Islet precursor cell (in vitro differentiated cells): ENCODE measurements at regions not wholly inside any gene's neighbourhood (a gene's known extent, or its start where the extent isn't known, plus 50 kb on each side); places are given as distances from the start of the nearest gene placed in this dataset.

Source experiments
- DNase-seq: peaks from one replicate; pipeline ENCODE4 v3.0.0-alpha.2; 2018

DNA sequence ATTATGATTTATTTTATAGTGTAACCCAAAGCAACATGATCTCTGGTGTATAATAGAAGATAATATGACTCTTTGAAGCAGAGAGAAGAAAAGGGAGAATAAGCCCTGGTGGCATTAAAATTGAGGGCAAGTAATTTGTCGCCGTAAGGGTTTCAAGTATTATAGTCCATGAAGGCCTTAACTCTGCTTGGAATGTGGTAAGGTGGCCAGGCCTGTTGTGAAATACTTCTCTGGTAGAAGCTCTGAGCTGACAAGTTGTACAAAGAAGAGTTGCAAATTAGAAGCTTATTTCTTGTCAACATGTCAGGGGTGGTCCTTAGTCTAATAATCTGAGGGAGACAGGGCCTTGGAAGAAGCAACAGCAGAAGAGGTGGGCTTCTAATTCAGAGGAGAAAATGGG lies 151.7 kb upstream of the HHIP start:
- no peak for DNase-seq

DNA sequence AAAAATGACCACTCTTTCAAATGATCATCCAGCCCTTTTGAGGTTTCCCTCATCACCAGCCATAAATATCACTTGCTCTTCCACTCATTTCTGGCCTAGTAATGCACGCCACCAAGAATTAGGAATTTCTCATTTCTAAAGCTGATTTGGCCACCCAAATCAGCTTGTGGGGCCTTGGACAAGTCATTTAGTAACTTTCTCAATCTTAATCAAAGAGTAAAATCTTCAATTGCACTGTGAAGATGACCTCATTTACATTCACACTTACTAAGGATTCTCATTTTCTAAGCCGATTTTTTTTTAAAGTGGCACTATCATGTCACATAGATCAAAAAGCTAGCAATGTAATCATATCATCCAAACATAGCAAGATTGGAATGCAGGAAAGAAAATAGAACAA lies 150.0 kb upstream of the HHIP start:
- no peak for DNase-seq

DNA sequence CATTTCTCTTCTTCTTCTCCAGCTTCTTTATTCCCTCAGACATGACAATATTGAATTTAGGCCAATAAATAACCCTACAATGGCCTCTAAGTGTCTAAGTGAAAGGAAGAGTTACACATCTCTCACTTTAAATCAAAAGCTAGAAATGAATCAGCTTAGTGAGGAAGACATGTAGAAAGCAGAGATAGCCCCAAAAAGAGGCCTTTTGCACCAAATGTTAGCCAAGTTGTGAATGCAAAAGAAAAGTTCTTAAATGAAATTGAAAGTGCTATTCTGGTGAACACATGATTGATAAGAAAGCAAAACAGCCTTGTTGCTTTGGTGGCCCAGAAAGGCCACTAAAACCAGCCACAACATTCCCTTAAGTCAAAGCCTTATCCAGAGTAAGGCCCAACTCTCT lies 146.2 kb upstream of the HHIP start:
- no peak for DNase-seq

DNA sequence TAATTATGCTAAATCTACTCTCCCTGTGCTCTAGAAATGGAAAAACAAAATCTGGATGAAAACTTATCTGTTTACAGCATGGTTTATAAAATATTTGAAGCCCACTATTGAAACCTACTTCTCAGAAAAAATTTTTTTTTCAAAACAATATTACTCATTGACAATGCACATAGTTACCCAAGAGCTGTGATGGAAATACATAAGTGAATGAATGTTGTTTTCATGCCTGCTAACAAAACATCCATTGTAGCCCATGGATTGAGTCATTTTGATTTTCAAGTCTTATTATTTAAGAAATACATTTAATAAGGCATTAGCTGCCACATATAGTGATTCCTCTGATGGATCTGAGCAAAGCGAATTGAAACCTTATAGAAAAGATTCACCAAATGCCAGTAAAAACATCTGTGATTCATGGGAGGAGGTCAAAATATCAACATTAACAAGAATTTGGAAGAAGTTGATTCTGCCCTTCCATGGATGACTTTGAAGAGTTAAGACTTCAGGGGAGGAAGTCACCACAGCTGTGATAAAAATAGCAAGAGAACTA lies 144.7 kb upstream of the HHIP start:
- DNase-seq: no peak

DNA sequence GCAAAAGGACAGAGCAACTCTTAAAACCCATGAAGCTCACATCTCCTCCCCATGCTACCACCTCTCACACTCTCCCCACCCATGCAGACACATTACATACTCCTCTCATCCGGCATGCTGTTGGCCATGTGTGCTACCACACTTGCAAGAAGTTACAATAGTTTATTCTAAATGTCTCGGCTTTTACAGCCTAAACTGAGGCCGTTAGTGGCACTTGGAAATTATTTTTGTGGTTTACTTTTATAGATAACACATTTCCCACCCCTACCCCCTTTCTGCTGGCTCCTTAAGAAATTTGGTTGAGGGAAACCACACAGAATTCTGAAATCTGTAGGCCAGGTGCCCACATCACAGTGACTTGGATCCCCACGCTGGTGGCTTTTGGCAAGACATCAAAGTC lies 141.1 kb upstream of the HHIP start:
- DNase-seq: no peak

DNA sequence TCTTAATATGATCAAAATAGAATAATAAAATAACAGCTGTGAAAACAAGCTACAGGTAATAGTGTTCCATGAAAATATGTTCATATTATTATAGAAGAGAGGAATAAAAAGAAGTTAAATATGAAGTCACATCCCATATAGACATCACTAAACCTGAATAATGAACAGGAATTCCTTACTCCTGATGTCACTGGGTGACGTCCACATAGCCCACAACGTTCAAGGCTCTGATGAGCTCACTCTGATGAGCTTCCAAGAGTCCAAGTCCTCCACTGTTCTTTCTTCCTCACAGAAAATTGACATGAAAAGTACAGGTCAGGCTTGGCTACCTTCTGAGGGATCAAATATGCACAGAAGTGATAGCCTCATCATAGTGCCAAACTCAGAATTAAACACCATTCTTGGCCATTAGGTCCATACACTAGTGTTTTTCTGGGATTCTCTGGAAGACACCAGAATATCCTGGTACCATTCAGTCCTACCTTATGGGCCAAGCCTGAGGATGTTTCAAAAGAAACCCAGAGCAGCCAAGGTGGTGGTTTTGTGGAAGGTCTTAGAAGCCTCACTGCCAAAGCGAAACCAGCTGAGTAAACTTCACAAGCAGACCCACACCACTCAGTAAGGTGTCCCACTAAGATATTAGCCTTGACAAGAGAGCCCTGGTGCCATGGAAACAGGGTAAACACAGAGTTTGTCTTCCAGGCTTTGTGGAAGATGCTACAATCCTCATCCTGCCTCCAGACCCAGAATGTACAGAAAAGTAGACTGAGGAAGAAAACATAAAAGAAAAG lies 138.4 kb upstream of the HHIP start:
- DNase-seq: no peak

DNA sequence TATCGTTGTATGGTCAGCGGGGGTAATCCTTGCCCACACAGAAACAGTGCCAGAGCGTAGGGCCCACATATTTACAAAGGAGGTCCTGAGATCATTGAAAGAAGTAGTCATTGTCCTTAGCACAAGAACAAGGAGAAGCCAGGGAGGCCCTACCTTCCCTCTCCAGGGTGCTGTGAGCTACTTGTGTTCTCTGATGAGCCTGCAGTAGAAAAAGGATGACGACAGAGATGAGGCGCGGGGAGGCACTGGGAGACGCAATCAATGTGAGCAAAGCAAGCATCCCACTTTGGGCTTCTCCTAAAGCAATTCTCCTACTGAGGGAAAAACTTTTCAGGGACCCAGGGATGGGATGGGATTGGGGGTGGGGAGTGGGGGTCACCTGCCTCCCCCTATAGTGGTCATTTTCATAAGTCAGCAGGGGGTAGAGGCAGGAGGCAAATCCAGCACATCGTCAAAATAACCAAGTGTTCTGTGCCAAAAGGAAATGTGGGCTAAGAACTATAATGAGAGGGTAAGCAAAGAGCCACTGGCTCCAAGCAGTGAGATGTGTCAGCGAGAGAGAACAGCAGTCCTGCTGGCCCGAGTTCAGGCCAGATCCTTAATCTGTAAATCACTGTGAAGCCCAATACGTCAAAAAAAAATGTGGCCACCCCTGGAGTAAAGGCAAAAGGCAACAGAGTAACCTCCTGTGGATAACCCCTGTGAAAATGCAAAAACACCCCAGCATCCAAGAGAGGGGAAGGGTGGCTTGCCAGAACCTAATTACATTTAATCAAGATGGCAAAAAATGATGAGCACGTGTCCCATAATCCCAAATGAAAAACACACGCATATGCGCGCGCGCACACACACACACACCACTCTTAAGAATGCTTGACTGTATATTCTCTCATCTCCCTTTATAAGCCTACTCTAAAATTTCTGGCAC lies 136.6 kb upstream of the HHIP start:
- DNase-seq: no peak

DNA sequence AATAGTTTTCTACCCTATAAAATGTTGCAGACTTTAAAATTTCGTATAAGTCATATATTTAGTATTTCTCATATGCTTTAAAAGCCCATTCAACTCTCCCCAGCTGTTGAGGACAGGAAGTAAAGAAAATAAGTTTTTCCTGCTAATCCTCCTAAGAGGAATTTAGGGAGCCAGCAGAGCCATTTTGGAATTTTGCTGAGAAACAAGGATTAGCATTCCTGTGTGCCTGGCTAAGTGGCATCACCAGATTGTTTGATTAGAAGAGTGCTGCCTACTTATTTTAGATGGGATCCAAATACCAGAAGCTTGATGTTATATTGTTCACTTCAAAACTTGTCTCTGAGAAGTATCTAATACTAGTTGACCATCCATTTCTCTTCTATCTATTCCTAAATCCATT lies 131.2 kb upstream of the HHIP start:
- DNase-seq: no peak

DNA sequence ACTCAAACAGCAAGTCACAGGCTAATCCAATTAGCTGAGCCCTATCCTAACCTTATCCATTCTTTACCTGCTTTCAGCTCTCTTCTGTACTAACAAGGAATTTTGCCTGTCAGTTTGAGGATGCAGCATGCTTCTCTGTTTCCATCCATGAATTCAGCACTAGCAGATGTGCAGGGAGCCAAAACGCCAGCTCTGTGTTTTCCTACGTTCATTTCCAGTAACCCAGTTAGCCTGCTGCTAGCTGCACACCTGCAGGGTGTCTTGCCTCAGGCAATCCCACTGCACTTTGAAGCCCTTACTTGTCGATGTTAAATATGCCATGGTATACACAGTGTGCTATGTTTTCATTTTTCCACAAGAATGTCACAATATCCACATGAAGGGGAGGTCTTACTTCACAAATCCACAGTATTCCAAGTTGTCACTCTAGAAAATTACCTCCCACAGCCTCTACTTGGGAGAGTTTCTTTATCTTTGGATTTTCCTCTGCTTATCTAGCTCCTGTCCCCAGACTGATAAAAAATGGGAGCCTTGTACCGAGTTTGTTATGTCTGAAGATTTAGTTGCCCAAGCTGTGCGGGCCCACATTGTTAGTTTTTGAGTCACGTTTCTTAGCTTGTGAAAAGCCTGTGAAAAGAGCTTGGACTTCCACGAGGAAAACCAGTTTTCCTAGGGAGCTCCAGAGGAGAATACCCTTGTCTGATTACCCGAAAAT lies 127.6 kb upstream of the HHIP start:
- DNase-seq: no peak

DNA sequence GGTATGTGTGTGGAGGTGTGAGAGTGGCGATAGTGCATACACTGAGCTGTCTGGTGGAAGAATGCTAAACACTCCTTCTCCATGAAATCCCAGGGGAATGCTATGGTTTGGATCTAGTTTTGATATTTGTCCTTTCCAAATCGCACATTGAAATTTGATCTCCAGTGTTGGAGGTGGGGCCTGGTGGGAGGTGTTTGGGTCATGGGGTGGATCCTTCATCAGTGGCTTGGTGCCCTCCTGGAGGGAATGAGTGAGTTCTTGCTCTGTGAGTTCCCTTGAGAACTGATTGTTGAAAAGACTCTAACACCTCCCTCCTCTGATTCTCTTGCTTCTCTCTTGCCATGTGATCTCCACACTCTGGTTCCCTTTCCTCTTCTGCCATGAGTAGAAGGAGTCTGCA lies 114.1 kb upstream of the HHIP start:
- no peak for DNase-seq

DNA sequence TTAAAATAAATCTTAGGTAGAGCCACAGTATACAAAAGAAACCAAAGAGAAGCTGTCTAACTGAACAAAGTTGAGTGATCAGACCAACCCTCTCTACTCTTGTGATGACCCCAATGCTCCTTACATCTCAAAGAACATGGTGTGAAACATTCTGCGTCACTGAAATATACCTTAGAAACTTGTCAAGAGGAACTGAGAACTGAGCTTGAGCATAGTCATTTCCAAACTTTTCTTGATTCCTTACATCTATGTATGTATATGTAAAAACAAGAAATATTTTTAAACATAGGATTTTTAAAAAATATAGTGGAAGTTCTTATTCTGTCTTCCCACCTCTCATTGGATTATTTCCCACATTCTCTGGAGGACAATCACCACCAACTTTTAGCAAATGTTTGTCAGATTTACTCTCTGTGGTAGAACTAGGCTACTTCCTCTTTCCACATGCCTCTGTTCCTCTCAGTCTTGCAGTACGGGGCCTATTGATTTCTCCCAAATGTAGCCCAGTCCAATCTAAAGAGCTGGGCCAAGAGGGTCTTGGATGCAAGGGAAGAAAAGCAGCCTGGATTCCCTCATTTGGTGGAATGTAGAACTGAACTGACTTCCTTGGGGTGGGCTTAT lies 98.2 kb upstream of the HHIP start:
- no peak for DNase-seq

DNA sequence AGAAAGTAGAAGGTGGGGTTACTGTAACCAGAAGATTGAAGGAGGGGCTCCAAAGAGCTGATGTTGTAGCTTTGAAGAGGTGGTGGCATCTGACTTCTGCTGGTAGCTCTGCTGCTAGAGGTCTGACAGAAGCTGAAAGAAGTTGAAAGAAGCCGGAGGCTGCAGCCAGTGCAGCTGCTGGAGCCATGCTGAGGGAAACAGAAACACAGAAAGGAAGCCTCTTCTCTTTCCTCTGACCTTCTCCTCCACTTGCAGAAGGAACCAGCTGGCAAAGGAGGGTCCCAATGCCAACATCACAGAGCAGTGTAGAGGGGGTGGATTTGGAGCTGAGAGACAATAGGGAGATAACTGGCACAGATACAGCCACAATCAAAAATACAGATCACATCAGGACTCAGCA lies 89.3 kb upstream of the HHIP start:
- DNase-seq: no peak

DNA sequence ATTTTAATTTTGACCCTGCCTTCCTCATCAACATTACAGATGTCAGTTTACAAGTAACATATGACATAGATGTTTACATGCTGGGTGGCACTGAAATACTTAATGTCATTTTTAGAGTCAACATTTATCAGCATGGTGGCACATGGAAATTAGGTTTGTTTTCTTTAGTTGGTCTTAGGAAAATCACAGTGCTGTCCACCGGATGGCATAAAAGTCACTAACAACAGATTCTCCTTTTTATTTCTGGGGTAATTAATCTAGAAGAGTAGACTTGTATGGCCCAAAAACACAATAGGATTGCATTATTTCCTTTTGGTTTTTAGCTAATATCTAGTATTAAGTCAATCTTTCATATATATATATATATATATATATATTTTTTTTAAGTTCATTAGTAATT lies 88.6 kb upstream of the HHIP start:
- no peak for DNase-seq

DNA sequence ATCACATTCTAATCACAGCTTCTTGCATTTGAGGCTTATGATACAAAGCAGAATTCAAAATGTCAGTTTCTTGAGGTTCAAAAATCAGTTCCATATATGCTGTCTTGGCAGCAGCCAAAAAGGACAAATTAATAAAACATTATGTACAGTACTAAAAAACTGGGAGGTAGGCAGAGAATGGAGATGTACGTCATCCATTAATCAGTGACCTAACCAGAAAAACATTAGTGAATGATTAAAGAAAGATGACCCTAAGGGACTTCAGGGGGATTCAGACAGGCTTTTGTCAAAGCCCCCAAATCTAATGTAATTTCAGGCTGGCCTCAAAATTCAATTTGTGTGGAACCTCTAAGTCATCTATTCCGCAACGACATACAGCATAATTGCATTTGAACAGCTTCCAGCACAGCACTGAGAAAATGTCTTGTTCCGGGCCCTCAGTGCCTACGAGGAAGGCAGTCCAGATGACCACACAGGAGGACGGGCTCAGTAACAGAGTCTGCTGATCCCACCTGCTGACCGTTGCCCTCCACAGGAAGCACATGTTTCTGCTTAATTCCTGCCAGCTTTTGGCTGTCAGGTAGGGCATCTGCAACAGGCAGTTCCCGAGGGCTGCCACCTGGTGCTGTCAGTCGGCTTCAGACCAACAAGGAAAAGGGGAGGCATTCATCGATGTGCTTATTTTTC lies 83.8 kb upstream of the HHIP start:
- no peak for DNase-seq

DNA sequence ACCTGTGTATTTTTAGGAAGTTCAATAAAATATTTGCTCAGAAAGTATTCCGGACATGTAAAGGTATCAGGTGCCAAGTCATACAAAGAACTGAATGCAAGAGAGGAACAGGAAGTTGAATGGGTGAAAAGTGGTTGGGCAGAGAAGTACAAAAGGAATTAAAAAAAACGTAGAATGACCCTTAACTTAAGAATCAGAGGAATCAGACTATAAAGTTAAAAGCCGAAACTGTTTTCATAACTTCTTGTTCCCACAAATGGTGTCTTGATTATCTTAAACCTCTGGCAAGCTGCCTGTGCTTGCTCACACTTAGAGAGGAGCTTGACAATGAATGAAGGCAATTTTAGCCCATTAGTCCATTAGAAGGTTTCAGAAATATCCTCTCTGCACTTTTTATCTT lies 81.6 kb upstream of the HHIP start:
- DNase-seq: no peak

DNA sequence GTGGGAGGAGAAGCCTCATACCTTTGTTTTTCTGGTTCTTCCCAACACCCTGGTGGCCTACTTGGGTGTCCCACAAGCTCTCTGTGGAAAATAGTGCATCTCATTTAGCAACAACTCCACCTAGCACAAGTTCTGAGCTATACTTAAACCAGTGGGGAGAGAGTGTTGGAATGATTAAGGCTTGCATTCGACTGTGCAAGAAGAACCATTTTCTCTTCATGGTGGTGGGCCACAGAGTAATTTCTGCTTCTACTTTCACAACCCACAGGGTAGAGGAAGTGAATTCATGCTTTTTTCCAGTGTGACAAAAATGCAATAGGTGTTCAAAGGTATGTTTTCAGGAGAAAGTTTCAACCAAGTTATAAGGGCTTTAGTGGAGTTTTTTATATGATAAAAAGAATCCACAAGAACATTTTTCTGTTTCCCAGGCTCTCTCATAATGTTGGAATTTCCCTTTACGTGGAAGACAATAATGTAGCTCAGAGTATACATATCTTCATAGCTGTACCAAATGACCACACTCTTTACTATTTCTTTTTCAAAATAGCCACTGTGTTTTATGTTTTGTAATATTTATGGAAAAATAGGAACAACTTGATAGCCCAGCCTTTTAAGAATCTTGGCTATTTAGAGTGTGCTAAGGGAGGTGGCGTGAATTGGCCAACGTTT lies 80.3 kb upstream of the HHIP start:
- DNase-seq: no peak

DNA sequence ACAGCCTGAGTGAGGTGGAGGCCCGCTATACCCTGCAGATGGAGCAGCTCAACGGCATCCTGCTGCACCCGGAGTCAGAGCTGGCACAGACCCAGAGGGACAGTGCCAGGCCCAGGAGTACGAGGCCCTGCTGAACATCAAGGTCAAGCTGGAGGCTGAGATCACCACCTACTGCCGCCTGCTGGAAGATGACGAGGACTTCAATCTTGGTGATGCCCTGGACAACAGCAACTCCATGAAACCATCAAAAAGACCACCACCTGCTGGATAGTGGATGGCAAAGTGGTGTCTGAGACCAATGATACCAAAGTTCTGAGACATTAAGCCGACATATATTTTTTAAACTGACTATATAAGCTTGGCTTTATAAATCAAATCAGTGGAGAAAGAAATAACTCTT lies 73.3 kb upstream of the HHIP start:
- no peak for DNase-seq

DNA sequence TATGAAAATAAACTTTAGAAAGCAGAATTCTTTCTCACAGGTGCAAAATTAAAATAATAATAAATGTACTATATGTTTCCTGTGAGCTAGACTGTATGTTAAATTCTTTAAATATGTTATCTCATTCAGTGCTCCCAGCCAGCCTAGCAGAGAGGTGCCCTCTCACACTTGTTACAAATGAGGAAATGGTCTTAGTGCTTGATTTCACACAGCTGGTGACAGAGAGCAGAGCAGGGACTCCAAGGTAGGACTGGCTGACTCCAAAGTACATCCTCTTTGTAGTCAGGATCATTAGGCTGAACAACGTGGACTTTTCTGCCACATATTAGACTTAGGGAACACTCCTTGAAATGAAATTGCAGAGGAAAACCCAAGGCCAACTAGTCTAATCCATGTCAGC lies 72.0 kb upstream of the HHIP start:
- DNase-seq: no peak

DNA sequence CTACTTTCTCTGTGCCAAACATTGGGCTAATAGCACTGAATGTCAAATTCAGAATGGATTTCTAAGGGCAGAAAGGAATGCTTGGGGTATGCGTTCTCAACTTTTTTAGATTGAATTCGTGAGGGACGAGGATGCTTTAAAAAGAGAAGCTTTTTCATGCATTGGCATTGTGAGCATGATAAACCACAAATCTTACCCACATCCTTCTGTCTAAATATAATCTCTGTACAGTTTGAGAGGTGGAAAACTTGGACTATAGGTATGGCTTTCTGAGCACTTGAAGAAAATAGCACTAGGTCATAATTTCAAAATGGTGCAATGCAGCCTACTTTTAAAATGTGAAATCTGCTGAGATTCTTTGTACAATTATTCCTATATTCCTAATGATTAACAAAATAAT lies 71.4 kb upstream of the HHIP start:
- DNase-seq: no peak

DNA sequence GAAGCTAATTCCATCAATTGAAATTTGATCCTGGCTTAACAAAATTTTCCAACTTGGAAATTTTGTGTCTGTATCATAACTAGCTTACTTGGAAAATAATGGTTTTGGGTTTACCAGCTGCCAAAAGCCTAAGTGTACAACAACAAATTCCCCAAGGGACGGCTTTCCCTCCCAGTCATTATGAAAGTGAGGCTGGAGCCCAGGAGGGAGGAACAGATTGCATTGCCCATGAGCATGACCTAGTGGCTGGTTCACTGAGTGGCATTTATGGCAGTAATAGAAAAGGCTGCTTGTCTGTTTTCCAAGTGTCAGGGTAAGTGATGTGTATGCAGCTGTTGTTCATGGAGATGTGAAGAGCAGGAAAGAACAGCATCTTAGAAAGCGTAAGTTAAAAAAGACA lies 70.8 kb upstream of the HHIP start:
- DNase-seq: peak; percentile 57

DNA sequence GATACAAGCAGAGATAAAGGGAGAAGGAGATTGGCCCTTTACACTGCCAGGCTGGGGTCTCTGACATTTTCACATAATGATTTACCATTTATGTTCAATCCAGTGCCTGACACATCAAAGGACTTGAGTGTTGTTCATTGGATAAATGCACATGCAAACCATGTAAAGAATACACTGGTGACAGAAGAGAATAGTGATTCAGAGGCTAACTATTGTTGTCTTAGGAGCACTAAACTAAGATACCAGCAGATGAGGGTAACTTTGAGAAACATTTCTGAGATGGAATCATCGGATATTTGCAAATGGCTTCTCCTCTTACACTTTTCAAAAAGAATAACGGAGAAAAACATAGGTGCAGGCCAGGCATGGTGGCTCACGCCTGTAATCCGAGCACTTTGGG lies 67.3 kb upstream of the HHIP start:
- no peak for DNase-seq
